Ishikawa (cell line): ENCODE measurements at regions not wholly inside any gene's neighbourhood (a gene's known extent, or its start where the extent isn't known, plus 50 kb on each side); places are given as distances from the start of the nearest gene placed in this dataset.

Source experiments
- CEBPB ChIP-seq: IDR thresholded peaks from 2 replicates; pipeline ENCODE4 v1.6.1; 2012
- CREB1 ChIP-seq: IDR thresholded peaks from 2 replicates; pipeline ENCODE4 v1.6.1; 2012; ENCODE audit warnings: low read depth
- EGR1 ChIP-seq: IDR thresholded peaks from 2 replicates; pipeline ENCODE4 v1.6.1; 2012
- EP300 ChIP-seq: IDR thresholded peaks from 2 replicates; pipeline ENCODE4 v1.6.1; 2012; ENCODE audit warnings: borderline replicate concordance
- FOXM1 ChIP-seq: IDR thresholded peaks from 2 replicates; pipeline ENCODE4 v1.6.1; 2012; ENCODE audit warnings: low read depth, borderline replicate concordance
- NFIC ChIP-seq: IDR thresholded peaks from 2 replicates; pipeline ENCODE4 v1.6.1; 2012
- RAD21 ChIP-seq: IDR thresholded peaks from 2 replicates; pipeline ENCODE4 v1.6.1; 2012; ENCODE audit warnings: low read depth
- TAF1 ChIP-seq: IDR thresholded peaks from 2 replicates; pipeline ENCODE4 v1.6.1; 2012; ENCODE audit warnings: low read depth, mild to moderate bottlenecking
- TCF12 ChIP-seq: IDR thresholded peaks from 2 replicates; pipeline ENCODE4 v1.6.1; 2012; ENCODE audit warnings: low read depth
- TEAD4 ChIP-seq: IDR thresholded peaks from 2 replicates; pipeline ENCODE4 v1.6.1; 2012
- YY1 ChIP-seq: IDR thresholded peaks from 2 replicates; pipeline ENCODE4 v1.6.1; 2012; ENCODE audit warnings: low read depth
- TF ChIP-seq, protein P1 (sequence below): IDR thresholded peaks from 2 replicates; pipeline ENCODE4 v1.6.1; 2012
- TF ChIP-seq, protein P2 (sequence below): IDR thresholded peaks from 2 replicates; pipeline ENCODE4 v1.6.1; 2012
- TF ChIP-seq, protein P3 (sequence below): IDR thresholded peaks from 2 replicates; pipeline ENCODE4 v1.6.1; 2012; ENCODE audit warnings: low read depth, mild to moderate bottlenecking

DNA sequence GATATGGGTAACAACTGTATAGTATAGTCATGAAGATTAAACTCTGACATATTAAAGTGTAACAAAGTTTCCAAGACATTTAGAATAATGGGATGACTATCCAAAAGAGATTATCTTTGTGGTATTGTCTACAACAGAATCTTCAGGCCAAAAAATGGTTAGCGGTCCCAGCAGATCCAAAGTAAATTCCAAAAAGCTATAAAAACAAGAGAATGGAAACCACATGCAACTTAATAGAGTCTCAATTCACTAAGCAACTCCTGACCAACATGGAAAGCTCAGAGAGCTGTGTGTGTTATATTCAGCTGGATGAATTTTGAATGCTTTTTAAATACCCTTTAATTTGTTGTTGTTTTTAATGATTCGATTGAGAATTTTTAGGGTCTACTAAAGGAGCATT, 688.2 kb downstream of the CETN3 start:
- no peak for TF ChIP-seq EP300
- no peak for TF ChIP-seq RAD21
- TF ChIP-seq FOXM1, result no peak
- TF ChIP-seq, protein P1, sequence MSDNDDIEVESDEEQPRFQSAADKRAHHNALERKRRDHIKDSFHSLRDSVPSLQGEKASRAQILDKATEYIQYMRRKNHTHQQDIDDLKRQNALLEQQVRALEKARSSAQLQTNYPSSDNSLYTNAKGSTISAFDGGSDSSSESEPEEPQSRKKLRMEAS, result no peak
- no peak for TF ChIP-seq TEAD4
- TF ChIP-seq, protein P2, sequence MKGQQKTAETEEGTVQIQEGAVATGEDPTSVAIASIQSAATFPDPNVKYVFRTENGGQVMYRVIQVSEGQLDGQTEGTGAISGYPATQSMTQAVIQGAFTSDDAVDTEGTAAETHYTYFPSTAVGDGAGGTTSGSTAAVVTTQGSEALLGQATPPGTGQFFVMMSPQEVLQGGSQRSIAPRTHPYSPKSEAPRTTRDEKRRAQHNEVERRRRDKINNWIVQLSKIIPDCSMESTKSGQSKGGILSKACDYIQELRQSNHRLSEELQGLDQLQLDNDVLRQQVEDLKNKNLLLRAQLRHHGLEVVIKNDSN, result no peak
- TF ChIP-seq YY1, result no peak
- no peak for TF ChIP-seq CEBPB
- no peak for TF ChIP-seq TAF1
- TF ChIP-seq, protein P3, sequence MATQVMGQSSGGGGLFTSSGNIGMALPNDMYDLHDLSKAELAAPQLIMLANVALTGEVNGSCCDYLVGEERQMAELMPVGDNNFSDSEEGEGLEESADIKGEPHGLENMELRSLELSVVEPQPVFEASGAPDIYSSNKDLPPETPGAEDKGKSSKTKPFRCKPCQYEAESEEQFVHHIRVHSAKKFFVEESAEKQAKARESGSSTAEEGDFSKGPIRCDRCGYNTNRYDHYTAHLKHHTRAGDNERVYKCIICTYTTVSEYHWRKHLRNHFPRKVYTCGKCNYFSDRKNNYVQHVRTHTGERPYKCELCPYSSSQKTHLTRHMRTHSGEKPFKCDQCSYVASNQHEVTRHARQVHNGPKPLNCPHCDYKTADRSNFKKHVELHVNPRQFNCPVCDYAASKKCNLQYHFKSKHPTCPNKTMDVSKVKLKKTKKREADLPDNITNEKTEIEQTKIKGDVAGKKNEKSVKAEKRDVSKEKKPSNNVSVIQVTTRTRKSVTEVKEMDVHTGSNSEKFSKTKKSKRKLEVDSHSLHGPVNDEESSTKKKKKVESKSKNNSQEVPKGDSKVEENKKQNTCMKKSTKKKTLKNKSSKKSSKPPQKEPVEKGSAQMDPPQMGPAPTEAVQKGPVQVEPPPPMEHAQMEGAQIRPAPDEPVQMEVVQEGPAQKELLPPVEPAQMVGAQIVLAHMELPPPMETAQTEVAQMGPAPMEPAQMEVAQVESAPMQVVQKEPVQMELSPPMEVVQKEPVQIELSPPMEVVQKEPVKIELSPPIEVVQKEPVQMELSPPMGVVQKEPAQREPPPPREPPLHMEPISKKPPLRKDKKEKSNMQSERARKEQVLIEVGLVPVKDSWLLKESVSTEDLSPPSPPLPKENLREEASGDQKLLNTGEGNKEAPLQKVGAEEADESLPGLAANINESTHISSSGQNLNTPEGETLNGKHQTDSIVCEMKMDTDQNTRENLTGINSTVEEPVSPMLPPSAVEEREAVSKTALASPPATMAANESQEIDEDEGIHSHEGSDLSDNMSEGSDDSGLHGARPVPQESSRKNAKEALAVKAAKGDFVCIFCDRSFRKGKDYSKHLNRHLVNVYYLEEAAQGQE, result no peak
- TF ChIP-seq CREB1, result no peak
- TF ChIP-seq EGR1, result no peak
- no peak for TF ChIP-seq NFIC
- no peak for TF ChIP-seq TCF12
